Thyroid gland (tissue), 4 donors: ENCODE measurements at regions not wholly inside any gene's neighbourhood (a gene's known extent, or its start where the extent isn't known, plus 50 kb on each side); places are given as distances from the start of the nearest gene placed in this dataset.

Experiments used
- DNase-seq, 2 donors: peaks; one replicate each; pipeline ENCODE4 v3.0.0-alpha.2; 2019
- H3K27ac ChIP-seq, 3 donors: fragments of 200-600 bp; sonication (generic); 1 replicate in 2 of 3; 2 replicates in 1 of 3; pipeline ENCODE4 v1.5.1; 2016 to 2019; ENCODE audit warnings: mild to moderate bottlenecking in 1 of 3, moderate library complexity in 1 of 3
- H3K27me3 ChIP-seq: fragments of 200-600 bp; sonication (generic); one replicate; pipeline ENCODE4 v1.5.1; 2019
- H3K36me3 ChIP-seq, 2 donors: fragments of 200-600 bp; sonication (generic); one replicate each; pipeline ENCODE4 v1.5.1; 2016 to 2019
- H3K4me1 ChIP-seq, 2 donors: fragments of 200-600 bp; sonication (generic); one replicate each; pipeline ENCODE4 v1.5.1; 2017 to 2019
- H3K4me3 ChIP-seq, 3 donors: fragments of 200-600 bp; sonication (generic); replicated peaks in 1 of 3; 1 replicate in 2 of 3; 2 replicates in 1 of 3; pipeline ENCODE4 v1.5.1; 2016; ENCODE audit warnings: mild to moderate bottlenecking in 1 of 3
- H3K9me3 ChIP-seq: fragments of 200-600 bp; sonication (generic); one replicate; pipeline ENCODE4 v1.5.1; 2017
- CTCF ChIP-seq, 6 experiments: fragments of 200-600 bp in 3 of 6; fragments of 450-650 bp in 3 of 6; sonication (generic) in 3 of 6; IDR thresholded peaks; one replicate each; pipeline ENCODE4 v1.5.1; 2016 to 2019; ENCODE audit warnings: antibody characterized with exemption in 6 of 6, mild to moderate bottlenecking in 2 of 6, inconsistent platforms in 1 of 6, moderate library complexity in 1 of 6
- POLR2A ChIP-seq, 2 donors: fragments of 450-650 bp; IDR thresholded peaks; one replicate each; pipeline ENCODE4 v1.6.1; 2017; ENCODE audit warnings: antibody characterized with exemption in 2 of 2, mild to moderate bottlenecking in 2 of 2, moderate library complexity in 1 of 2
- WGBS, 2 donors: methylation state at CpG; one replicate each; pipeline ENCODE4 v1.1.5; 2017; 5-methylcytosine and 5-hydroxymethylcytosine counted together
- intact Hi-C: fragments of 100-400 bp; cut with DNase I; formaldehyde crosslinking; loops from one replicate; pipeline ENCODE4 v1.15.1; 2023

- H3K4me3 ChIP-seq, result no peak overlapping the region
- TF ChIP-seq POLR2A (IDR thresholded peaks at IDR 0.05), result no peak
- TF ChIP-seq CTCF (IDR thresholded peaks at IDR 0.05), result no peak
- H3K9me3 ChIP-seq, result no peaks in the 10 kb centered on the region
- no peak overlapping the region for H3K27ac ChIP-seq
- 32 to 38% methylated on average over 2 of the region's 2 CpGs for whole genome bisulfite sequencing, 2 donors
- no peaks in the 10 kb centered on the region for H3K36me3 ChIP-seq
- DNase-seq, result no peak
- no peaks in the 10 kb centered on the region for H3K27me3 ChIP-seq
- no peaks in the 10 kb centered on the region for H3K4me1 ChIP-seq
- intact Hi-C loops, result no loop called here
Observed at GRCh38 chr7:56578612-56579011, 462.4 kb upstream of the NUPR2 start.

- H3K36me3 ChIP-seq, result no peaks in the 10 kb centered on the region
- 73 to 74% methylated on average over 1 of the region's 1 CpG for WGBS, 2 donors
- intact Hi-C loops, result no loop called here
- no peak overlapping the region for H3K27ac ChIP-seq
- DNase-seq, result no peak
- TF ChIP-seq CTCF (IDR thresholded peaks at IDR 0.05) (no peak), POLR2A (IDR thresholded peaks at IDR 0.05) (no peak)
- H3K4me3 ChIP-seq, result no peak overlapping the region
- no peaks in the 10 kb centered on the region for H3K27me3 ChIP-seq
- H3K4me1 ChIP-seq, result no peaks in the 10 kb centered on the region
- H3K9me3 ChIP-seq, result no peaks in the 10 kb centered on the region
Observed at GRCh38 chr7:56570968-56571367, 454.8 kb upstream of the NUPR2 start.

- no peaks in the 10 kb centered on the region for H3K36me3 ChIP-seq
- intact Hi-C loops, result no loop called here
- no peaks in the 10 kb centered on the region for H3K27me3 ChIP-seq
- no peaks in the 10 kb centered on the region for H3K4me1 ChIP-seq
- TF ChIP-seq CTCF (IDR thresholded peaks at IDR 0.05) (no peak), POLR2A (IDR thresholded peaks at IDR 0.05) (no peak)
- WGBS, 2 donors, result 38 to 49% methylated on average over 12 to 37 of the region's 37 CpGs
- H3K9me3 ChIP-seq, result no peaks in the 10 kb centered on the region
- no peak for DNase-seq
- H3K27ac ChIP-seq, result no peak overlapping the region
- H3K4me3 ChIP-seq, result no peak overlapping the region
Observed at GRCh38 chr7:56538541-56539429, 422.6 kb upstream of the NUPR2 start.

GRCh38 chr7:56537952-56538351 is 421.7 kb upstream of the NUPR2 start:
- TF ChIP-seq POLR2A (IDR thresholded peaks at IDR 0.05), result no peak
- no peak for TF ChIP-seq CTCF (IDR thresholded peaks at IDR 0.05)
- Histone ChIP-seq H3K4me3 (no peak overlapping the region), H3K36me3 (no peaks in the 10 kb centered on the region), H3K4me1 (no peaks in the 10 kb centered on the region), H3K9me3 (no peaks in the 10 kb centered on the region), H3K27me3 (no peaks in the 10 kb centered on the region), H3K27ac (no peak overlapping the region)
- DNase-seq, result peak; percentile 8 to 26
- intact Hi-C loops, result no loop called here
- 13 to 34% methylated on average over 6 to 19 of the region's 19 CpGs for WGBS, 2 donors

- H3K9me3 ChIP-seq, result no peaks in the 10 kb centered on the region
- H3K27me3 ChIP-seq, result no peaks in the 10 kb centered on the region
- intact Hi-C loops, result no loop called here
- TF ChIP-seq CTCF (IDR thresholded peaks at IDR 0.05), result no peak
- TF ChIP-seq POLR2A (IDR thresholded peaks at IDR 0.05), result no peak
- H3K36me3 ChIP-seq, result no peaks in the 10 kb centered on the region
- no peak overlapping the region for H3K4me3 ChIP-seq
- no peak for DNase-seq
- 33 to 34% methylated on average over 20 of the region's 20 CpGs for WGBS, 2 donors
- no peak overlapping the region for H3K27ac ChIP-seq
- H3K4me1 ChIP-seq, result no peaks in the 10 kb centered on the region
Observed at GRCh38 chr7:56537477-56537876, 421.3 kb upstream of the NUPR2 start.
